Neural progenitor cell (in vitro differentiated cells): ENCODE measurements at regions not wholly inside any gene's neighbourhood (a gene's known extent, or its start where the extent isn't known, plus 50 kb on each side); places are given as distances from the start of the nearest gene placed in this dataset.
A peak's percentile ranks its signal among the peaks of the same experiment; 100 is the strongest.

Source experiments
- DNase-seq: peaks from one replicate; pipeline ENCODE4 v3.0.0-alpha.2; 2016; ENCODE audit warnings: low spot score
- H2AFZ ChIP-seq: fragments of 200-600 bp; sonication (generic); replicated peaks from 2 replicates; pipeline ENCODE4 v1.6.1; 2016; ENCODE audit warnings: antibody characterized with exemption
- H3F3A ChIP-seq: fragments of 200-600 bp; sonication (generic); 2 replicates; pipeline ENCODE4 v1.6.1; 2016; ENCODE audit warnings: antibody characterized with exemption, low read depth
- H3K27ac ChIP-seq: fragments of 200-600 bp; sonication (generic); 2 replicates; pipeline ENCODE4 v1.5.1; 2016; ENCODE audit warnings: mild to moderate bottlenecking
- H3K27me3 ChIP-seq: fragments of 200-600 bp; sonication (generic); 2 replicates; pipeline ENCODE4 v1.6.1; 2016; ENCODE audit warnings: mild to moderate bottlenecking, moderate library complexity
- H3K36me3 ChIP-seq: fragments of 200-600 bp; sonication (generic); 2 replicates; pipeline ENCODE4 v1.5.1; 2016
- H3K4me1 ChIP-seq: fragments of 200-600 bp; sonication (generic); 2 replicates; pipeline ENCODE4 v1.6.1; 2016; ENCODE audit warnings: mixed run types
- H3K4me2 ChIP-seq: fragments of 200-600 bp; sonication (generic); 2 replicates; pipeline ENCODE4 v1.6.1; 2016
- H3K4me3 ChIP-seq: fragments of 200-600 bp; sonication (generic); 2 replicates; pipeline ENCODE4 v1.5.1; 2016
- H3K79me2 ChIP-seq: fragments of 200-600 bp; sonication (generic); 2 replicates; pipeline ENCODE4 v1.6.1; 2016; ENCODE audit warnings: low read depth
- H3K9ac ChIP-seq: fragments of 200-600 bp; sonication (generic); 2 replicates; pipeline ENCODE4 v1.6.1; 2016
- H3K9me3 ChIP-seq: fragments of 200-600 bp; sonication (generic); 2 replicates; pipeline ENCODE4 v1.5.1; 2016; ENCODE audit warnings: low read depth
- H4K20me1 ChIP-seq: fragments of 200-600 bp; sonication (generic); 2 replicates; pipeline ENCODE4 v1.6.1; 2016; ENCODE audit warnings: low read depth
- H3K27ac Mint-ChIP-seq: 3 replicates; pipeline ENCODE4 v1.8.0; 2021; ENCODE audit warnings: mixed read lengths
- H3K27me3 Mint-ChIP-seq: 2 replicates; pipeline ENCODE4 v1.8.0; 2022; ENCODE audit warnings: low read depth, mild to moderate bottlenecking, inconsistent platforms, moderate library complexity, mixed read lengths; ENCODE audit not compliant: insufficient read depth
- H3K36me3 Mint-ChIP-seq: 3 replicates; pipeline ENCODE4 v1.8.0; 2021; ENCODE audit warnings: mixed read lengths
- H3K4me1 Mint-ChIP-seq: 3 replicates; pipeline ENCODE4 v1.8.0; 2021; ENCODE audit warnings: mixed read lengths
- H3K4me3 Mint-ChIP-seq: 3 replicates; pipeline ENCODE4 v1.8.0; 2021; ENCODE audit warnings: mild to moderate bottlenecking, moderate library complexity, mixed read lengths
- H3K9me3 Mint-ChIP-seq: 3 replicates; pipeline ENCODE4 v1.8.0; 2020; ENCODE audit warnings: mixed read lengths
- CTCF ChIP-seq: fragments of 200-600 bp; sonication (generic); IDR thresholded peaks from 2 replicates; pipeline ENCODE4 v1.5.1; 2017; ENCODE audit warnings: antibody characterized with exemption, mild to moderate bottlenecking
- EZH2 ChIP-seq: fragments of 200-600 bp; sonication (generic); IDR thresholded peaks from 2 replicates; pipeline ENCODE4 v1.6.1; 2017; ENCODE audit warnings: antibody characterized with exemption, mild to moderate bottlenecking, moderate library complexity
- EZH2phosphoT487 ChIP-seq: fragments of 200-600 bp; sonication (generic); IDR thresholded peaks from 2 replicates; pipeline ENCODE4 v1.6.1; 2017; ENCODE audit warnings: antibody characterized with exemption

DNA sequence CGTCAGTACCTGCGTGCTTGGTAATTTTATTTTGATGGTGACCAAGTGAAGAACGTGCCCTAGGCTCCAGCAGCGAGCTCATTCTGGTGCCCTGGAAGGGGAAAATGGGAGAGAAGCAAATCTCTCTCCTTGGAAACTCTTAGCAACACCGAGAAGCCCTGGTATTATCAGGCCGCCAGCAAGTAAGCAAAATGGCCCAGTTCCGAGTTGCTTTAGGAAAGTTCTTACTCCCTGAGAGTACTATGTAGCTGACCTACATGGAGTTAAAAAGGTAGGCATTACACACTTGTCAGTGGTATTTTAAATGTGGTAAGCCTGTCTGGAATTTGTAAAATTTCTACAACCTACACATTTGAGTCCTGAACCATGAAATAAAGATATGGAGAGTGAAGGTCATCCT lies 146.4 kb downstream of the CPEB2 start:
- TF ChIP-seq CTCF (no peak), EZH2 (no peak), EZH2phosphoT487 (no peak)
- no peak overlapping the region for H3K4me3 Mint-ChIP-seq
- H3K4me1 Mint-ChIP-seq: peaks cover 29% of the 10 kb centered on the region
- no peak overlapping the region for H3K4me3 ChIP-seq
- H4K20me1 ChIP-seq: no peaks in the 10 kb centered on the region
- no peak overlapping the region for H3K4me2 ChIP-seq
- no peaks in the 10 kb centered on the region for H3K9me3 Mint-ChIP-seq
- no peaks in the 10 kb centered on the region for H3K27me3 Mint-ChIP-seq
- no peaks in the 10 kb centered on the region for H3K36me3 ChIP-seq
- peaks cover 10% of the 10 kb centered on the region for H3F3A ChIP-seq
- no peaks in the 10 kb centered on the region for H3K79me2 ChIP-seq
- no peak overlapping the region for H2AFZ ChIP-seq
- no peaks in the 10 kb centered on the region for H3K27me3 ChIP-seq
- H3K9me3 ChIP-seq: no peaks in the 10 kb centered on the region
- peaks cover 27% of the 10 kb centered on the region for H3K4me1 ChIP-seq
- H3K27ac ChIP-seq: no peak overlapping the region
- no peaks in the 10 kb centered on the region for H3K36me3 Mint-ChIP-seq
- H3K27ac Mint-ChIP-seq: no peak overlapping the region
- no peak for DNase-seq
- no peak overlapping the region for H3K9ac ChIP-seq

DNA sequence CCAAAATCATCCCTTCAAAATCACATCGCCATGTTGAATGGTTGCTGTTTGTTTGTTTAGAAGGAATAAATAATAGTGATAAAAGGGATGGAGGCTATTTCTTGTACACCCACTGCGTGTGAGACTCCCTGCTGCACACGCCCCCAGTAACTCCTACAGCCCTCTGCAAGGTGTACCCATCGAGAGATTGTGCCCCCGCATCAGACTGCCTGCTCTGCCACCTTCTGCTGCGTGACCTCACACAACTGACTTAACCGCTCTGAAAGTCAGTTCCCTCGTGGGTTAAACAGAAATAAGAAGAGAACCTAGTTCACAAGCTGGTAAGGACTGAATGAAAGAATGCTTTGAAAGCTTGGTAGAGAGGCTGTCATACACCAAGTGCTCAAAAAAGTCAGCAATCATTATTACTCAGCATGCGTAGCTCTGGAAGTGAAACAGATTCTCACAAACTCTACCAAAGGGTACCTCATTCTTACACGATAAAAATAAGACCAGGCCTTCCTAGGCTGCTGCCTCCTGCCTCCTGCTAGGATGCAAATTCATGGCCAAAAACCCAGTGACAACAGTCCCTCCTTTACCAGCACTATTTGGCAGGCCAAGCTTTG lies 147.1 kb downstream of the CPEB2 start:
- no peaks in the 10 kb centered on the region for H3K27me3 Mint-ChIP-seq
- H3K27ac ChIP-seq: no peak overlapping the region
- peaks cover 26% of the 10 kb centered on the region for H3K4me1 ChIP-seq
- no peak overlapping the region for H3K4me3 Mint-ChIP-seq
- TF ChIP-seq CTCF: no peak
- no peak for TF ChIP-seq EZH2phosphoT487
- TF ChIP-seq EZH2: no peak
- no peaks in the 10 kb centered on the region for H3K9me3 Mint-ChIP-seq
- no peaks in the 10 kb centered on the region for H4K20me1 ChIP-seq
- H3K4me3 ChIP-seq: no peak overlapping the region
- no peak overlapping the region for H2AFZ ChIP-seq
- no peak for DNase-seq
- no peaks in the 10 kb centered on the region for H3K27me3 ChIP-seq
- H3F3A ChIP-seq: peaks cover 10% of the 10 kb centered on the region
- H3K4me2 ChIP-seq: no peak overlapping the region
- no peak overlapping the region for H3K9ac ChIP-seq
- no peaks in the 10 kb centered on the region for H3K9me3 ChIP-seq
- no peaks in the 10 kb centered on the region for H3K79me2 ChIP-seq
- H3K36me3 ChIP-seq: no peaks in the 10 kb centered on the region
- peak overlapping the region; percentile 31 for H3K27ac Mint-ChIP-seq
- no peaks in the 10 kb centered on the region for H3K36me3 Mint-ChIP-seq
- H3K4me1 Mint-ChIP-seq: peaks cover 29% of the 10 kb centered on the region

DNA sequence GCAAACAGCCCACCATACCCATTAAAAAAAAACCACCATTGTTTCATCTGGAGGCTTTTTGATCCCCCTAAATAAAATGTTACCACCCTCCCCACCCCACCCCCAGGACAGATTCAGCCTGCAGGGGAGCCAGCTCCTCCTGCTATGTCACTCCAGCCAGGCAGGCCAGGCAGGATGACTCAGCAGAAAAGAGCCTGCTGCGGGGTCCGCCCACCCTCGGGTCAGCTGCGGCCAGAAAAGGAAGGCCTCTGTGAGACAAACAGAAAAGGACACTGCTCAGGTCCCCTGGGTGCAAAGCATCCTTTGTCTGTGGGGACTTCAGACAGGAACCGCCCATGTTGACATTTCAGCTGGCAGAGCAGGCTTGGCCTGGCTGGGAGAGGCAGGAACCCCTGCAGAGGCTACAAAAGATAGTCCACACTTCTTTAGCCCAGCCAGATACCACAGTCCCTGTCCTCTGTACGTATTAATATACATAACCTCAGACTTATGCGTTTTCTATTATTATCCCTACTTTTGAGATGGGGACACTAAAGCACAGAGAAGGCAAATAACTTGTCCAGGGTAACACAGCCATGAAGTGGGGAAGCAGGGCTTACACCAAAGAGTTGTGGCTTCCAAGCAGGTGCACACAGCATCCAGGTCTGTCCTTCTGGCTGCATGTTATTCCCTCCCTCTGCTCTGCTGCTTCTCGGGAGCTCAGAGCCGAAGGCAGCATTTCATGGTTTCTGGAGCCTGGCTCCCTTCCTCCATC lies 147.7 kb downstream of the CPEB2 start:
- no peak overlapping the region for H3K4me3 ChIP-seq
- H3K4me1 ChIP-seq: peaks cover 22% of the 10 kb centered on the region
- H3K9me3 ChIP-seq: no peaks in the 10 kb centered on the region
- Mint-ChIP-seq H3K36me3 (no peaks in the 10 kb centered on the region), H3K4me1 (peaks cover 29% of the 10 kb centered on the region), H3K9me3 (no peaks in the 10 kb centered on the region), H3K27ac (peak overlapping the region; percentile 62), H3K4me3 (peak overlapping the region; percentile 72), H3K27me3 (no peaks in the 10 kb centered on the region)
- peaks cover 10% of the 10 kb centered on the region for H3F3A ChIP-seq
- H3K36me3 ChIP-seq: no peaks in the 10 kb centered on the region
- no peaks in the 10 kb centered on the region for H3K79me2 ChIP-seq
- H2AFZ ChIP-seq: no peak overlapping the region
- no peak overlapping the region for H3K9ac ChIP-seq
- no peaks in the 10 kb centered on the region for H3K27me3 ChIP-seq
- no peak for TF ChIP-seq EZH2phosphoT487
- TF ChIP-seq CTCF: no peak
- TF ChIP-seq EZH2: no peak
- DNase-seq: peak; percentile 82
- H3K27ac ChIP-seq: no peak overlapping the region
- H3K4me2 ChIP-seq: peak overlapping the region; percentile 50
- H4K20me1 ChIP-seq: no peaks in the 10 kb centered on the region
